Kidney epithelial cell (primary cell): ENCODE measurements at regions not wholly inside any gene's neighbourhood (a gene's known extent, or its start where the extent isn't known, plus 50 kb on each side); places are given as distances from the start of the nearest gene placed in this dataset.

ENCODE experiments used
- DNase-seq: peaks from one replicate; pipeline ENCODE4 v3.0.0-alpha.2; 2010; ENCODE audit warnings: low read depth
- H3K27me3 ChIP-seq: 2 replicates; pipeline ENCODE4 v1.6.0; 2011; ENCODE audit warnings: low read length; ENCODE audit not compliant: control insufficient read depth, insufficient read depth
- H3K36me3 ChIP-seq: 2 replicates; pipeline ENCODE4 v1.5.1; 2011; ENCODE audit warnings: low read length; ENCODE audit not compliant: control insufficient read depth, insufficient read depth
- H3K4me3 ChIP-seq: 2 replicates; pipeline ENCODE4 v1.5.1; 2011; ENCODE audit warnings: low read depth, mild to moderate bottlenecking, control low read depth, low read length
- CTCF ChIP-seq: IDR thresholded peaks from 2 replicates; pipeline ENCODE4 v1.5.1; 2011; ENCODE audit warnings: mild to moderate bottlenecking, moderate library complexity, low read length, control low read depth, inconsistent platforms; ENCODE audit not compliant: insufficient read depth, poor library complexity, severe bottlenecking

- no peak overlapping the region for H3K4me3 ChIP-seq
- H3K36me3 ChIP-seq, result no peaks in the 10 kb centered on the region
- no peaks in the 10 kb centered on the region for H3K27me3 ChIP-seq
- no peak for TF ChIP-seq CTCF
- DNase-seq, result no peak
These were observed 397.0 kb downstream of the DIRAS2 start for GRCh38 chr9:90245661-90246060.

GRCh38 chr9:90249094-90249493, 393.5 kb downstream of the DIRAS2 start:
- DNase-seq, result no peak
- no peak for TF ChIP-seq CTCF
- Histone ChIP-seq H3K4me3 (no peak overlapping the region), H3K27me3 (no peaks in the 10 kb centered on the region), H3K36me3 (no peaks in the 10 kb centered on the region)

GRCh38 chr9:90251316-90251715, 391.3 kb downstream of the DIRAS2 start:
- TF ChIP-seq CTCF, result no peak
- Histone ChIP-seq H3K27me3 (no peaks in the 10 kb centered on the region), H3K36me3 (no peaks in the 10 kb centered on the region), H3K4me3 (no peak overlapping the region)
- peak; percentile 12 for DNase-seq

GRCh38 chr9:90256345-90256744, 386.3 kb downstream of the DIRAS2 start:
- DNase-seq, result no peak
- TF ChIP-seq CTCF, result no peak
- Histone ChIP-seq H3K4me3 (no peak overlapping the region), H3K36me3 (no peaks in the 10 kb centered on the region), H3K27me3 (no peaks in the 10 kb centered on the region)

- Histone ChIP-seq H3K4me3 (no peak overlapping the region), H3K36me3 (no peaks in the 10 kb centered on the region), H3K27me3 (no peaks in the 10 kb centered on the region)
- DNase-seq, result no peak
- TF ChIP-seq CTCF, result no peak
These were observed 383.0 kb downstream of the DIRAS2 start for GRCh38 chr9:90259311-90260246.

- H3K4me3 ChIP-seq, result no peak overlapping the region
- TF ChIP-seq CTCF, result no peak
- DNase-seq, result no peak
These were observed 380.9 kb downstream of the DIRAS2 start for GRCh38 chr9:90261698-90262097.

More at GRCh38 chr9:90261698-90262097, 380.9 kb downstream of the DIRAS2 start:
- H3K27me3 ChIP-seq, result no peaks in the 10 kb centered on the region
- H3K36me3 ChIP-seq, result no peaks in the 10 kb centered on the region
